ENCODE measurements at regions not wholly inside any gene's neighbourhood (a gene's known extent, or its start where the extent isn't known, plus 50 kb on each side); places are given as distances from the start of the nearest gene placed in this dataset.

DNA sequence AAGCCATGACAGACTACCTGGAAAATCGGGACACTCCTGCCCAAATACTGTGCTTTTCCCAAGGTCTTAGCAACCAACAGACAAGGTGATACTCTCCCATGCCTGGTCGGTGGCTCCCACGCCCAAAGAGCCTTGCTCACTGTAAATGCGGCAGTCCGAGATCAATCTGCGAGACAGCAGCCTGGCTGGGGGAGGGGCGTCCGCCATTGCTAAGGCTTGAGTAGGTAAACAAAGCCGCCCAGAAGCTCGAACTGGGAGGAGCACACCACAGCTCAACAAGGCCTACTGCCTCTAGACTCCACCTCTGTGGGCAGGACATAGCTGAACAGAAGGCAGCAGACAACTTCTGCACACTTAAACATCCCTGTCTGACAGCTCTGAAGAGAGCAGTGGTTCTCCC, 272.1 kb upstream of the CCNG1 start:
- TF ChIP-seq, protein P1, sequence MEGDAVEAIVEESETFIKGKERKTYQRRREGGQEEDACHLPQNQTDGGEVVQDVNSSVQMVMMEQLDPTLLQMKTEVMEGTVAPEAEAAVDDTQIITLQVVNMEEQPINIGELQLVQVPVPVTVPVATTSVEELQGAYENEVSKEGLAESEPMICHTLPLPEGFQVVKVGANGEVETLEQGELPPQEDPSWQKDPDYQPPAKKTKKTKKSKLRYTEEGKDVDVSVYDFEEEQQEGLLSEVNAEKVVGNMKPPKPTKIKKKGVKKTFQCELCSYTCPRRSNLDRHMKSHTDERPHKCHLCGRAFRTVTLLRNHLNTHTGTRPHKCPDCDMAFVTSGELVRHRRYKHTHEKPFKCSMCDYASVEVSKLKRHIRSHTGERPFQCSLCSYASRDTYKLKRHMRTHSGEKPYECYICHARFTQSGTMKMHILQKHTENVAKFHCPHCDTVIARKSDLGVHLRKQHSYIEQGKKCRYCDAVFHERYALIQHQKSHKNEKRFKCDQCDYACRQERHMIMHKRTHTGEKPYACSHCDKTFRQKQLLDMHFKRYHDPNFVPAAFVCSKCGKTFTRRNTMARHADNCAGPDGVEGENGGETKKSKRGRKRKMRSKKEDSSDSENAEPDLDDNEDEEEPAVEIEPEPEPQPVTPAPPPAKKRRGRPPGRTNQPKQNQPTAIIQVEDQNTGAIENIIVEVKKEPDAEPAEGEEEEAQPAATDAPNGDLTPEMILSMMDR (IDR thresholded peaks at IDR 0.05), result no peak
- TF ChIP-seq EZH2 (IDR thresholded peaks at IDR 0.05; ENCODE audit: borderline replicate concordance, insufficient read depth, low read depth, low read length, poor library complexity, severe bottlenecking), result no peak

Measured in B cell (primary cell).